Heart left ventricle (tissue), 13 donors: ENCODE measurements at regions not wholly inside any gene's neighbourhood (a gene's known extent, or its start where the extent isn't known, plus 50 kb on each side); places are given as distances from the start of the nearest gene placed in this dataset.

Source experiments
- CTCF ChIP-seq, 12 donors: fragments of 200-600 bp; sonication (generic) in 4 of 12; IDR thresholded peaks; one replicate each; pipeline versions ENCODE4 v1.5.0 to v1.8.0; 2018 to 2022; ENCODE audit warnings: antibody characterized with exemption in 12 of 12, mild to moderate bottlenecking in 5 of 12
- POLR2A ChIP-seq, 2 donors: fragments of 450-650 bp; IDR thresholded peaks; one replicate each; pipeline ENCODE4 v1.6.1; 2017; ENCODE audit warnings: antibody characterized with exemption in 2 of 2, mild to moderate bottlenecking in 2 of 2, moderate library complexity in 2 of 2
- donor health status: ischemic (EF 13 %, LVEDD 7.1; RV severe dilation, severe dysfunction).
- donor health status: DM: no; HTN: yes; CAD: no.
- donor health status: DM: no; HTN: no; CAD: no.
- donor health status: ischemic (EF 25% LVEDD 6.9; RV normal size, moderate dysfunction).
- donor health status: ischemic (EF 25% LVEDD 5.7; RV mildly dilated, moderate dysfunction).
- donor health status: ischemic (EF 35%, LVEDD 5.7; RV mildly dilated, moderate dysfunction).
- donor health status: nonischemic (EF 11% LVEDD 7.7; RV severe dilation, severe dysfunction).
- donor health status: DM: yes; HTN: yes; CAD: no.
- donor health status: PGD.
- donor health status: ischemic (EF 29% LVEDD 5.4; RV normal size, mild dysfunction).
- donor health status: nonischemic (EF 23%, LVEDD 6.1; RV moderate dilation, normal function).

GRCh38 chr21:24294171-24294570 is 1313.1 kb downstream of the MRPL39 start:
- TF ChIP-seq CTCF (IDR thresholded peaks at IDR 0.05), result no peak
- TF ChIP-seq POLR2A (IDR thresholded peaks at IDR 0.05), result no peak
